GM19324 (cell line): ENCODE measurements at regions not wholly inside any gene's neighbourhood (a gene's known extent, or its start where the extent isn't known, plus 50 kb on each side); places are given as distances from the start of the nearest gene placed in this dataset.
"Not testable (repeated sequence)": the region's sequence is repeated elsewhere in the genome, so short reads cannot be mapped to it uniquely, and the experiment has no call there.

Experiments
- ATAC-seq: cut with Tn5 transposase; IDR thresholded peaks from one replicate; pipeline ENCODE4 v1.9.1; 2021; ENCODE audit warnings: mild to moderate bottlenecking, moderate library complexity; ENCODE audit not compliant: unreplicated experiment, low FRiP score

GRCh38 chr3:82222401-82222800 is 461.0 kb upstream of the GBE1 start:
- ATAC-seq = no peak

DNA sequence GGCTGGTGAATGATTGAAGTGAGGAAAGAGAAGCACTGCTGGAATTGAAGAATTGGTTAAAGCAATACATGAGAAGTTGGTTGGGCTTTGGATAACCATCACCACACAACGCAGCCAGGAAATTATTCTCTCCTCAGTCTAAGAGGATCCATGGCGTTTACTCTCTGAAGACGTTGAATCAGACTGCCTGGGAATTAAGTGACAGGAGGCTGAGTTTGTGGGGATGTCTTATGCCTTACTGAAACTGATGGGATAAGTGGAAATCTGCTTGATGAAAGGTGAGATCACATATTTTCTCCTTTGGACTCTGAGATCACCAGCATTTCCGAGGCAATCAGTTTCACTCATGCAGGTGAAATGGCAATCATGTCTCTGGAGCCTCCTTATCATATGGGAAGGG is 456.1 kb upstream of the GBE1 start:
- ATAC-seq = no peak

DNA sequence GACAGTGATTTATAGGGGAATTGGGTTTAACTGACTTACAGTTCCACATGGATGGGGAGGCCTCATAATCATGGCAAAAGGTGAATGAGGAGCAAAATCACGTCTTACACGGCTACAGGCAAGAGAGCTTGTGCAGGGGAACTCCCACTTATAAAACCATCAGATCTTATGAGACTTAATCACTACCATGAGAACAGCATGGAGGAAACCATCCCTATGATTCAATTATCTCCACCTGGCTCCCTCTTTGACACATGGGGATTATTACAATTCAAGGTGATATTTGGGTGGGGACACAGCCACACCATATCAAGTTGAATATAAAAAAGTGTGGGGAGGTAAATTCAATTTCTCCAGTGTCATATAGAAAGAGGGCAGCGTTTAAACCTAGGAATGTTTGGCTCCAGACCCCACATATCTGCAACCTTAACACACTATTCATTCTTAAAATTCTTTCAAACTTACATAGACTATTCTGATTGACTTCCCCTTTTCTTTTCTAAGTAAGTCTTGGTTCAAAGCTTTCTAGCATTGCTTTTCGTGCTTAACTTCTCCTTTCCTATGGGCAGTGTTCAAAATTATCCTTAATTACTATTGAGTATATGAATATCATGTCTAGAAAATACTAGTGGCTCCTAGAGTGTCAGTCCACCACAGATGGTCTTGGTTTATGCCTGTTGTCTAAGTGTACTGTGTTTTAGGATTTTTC is 446.7 kb upstream of the GBE1 start:
- no peak for ATAC-seq

GRCh38 chr3:82202269-82202668 is 440.8 kb upstream of the GBE1 start:
- no peak for ATAC-seq

DNA sequence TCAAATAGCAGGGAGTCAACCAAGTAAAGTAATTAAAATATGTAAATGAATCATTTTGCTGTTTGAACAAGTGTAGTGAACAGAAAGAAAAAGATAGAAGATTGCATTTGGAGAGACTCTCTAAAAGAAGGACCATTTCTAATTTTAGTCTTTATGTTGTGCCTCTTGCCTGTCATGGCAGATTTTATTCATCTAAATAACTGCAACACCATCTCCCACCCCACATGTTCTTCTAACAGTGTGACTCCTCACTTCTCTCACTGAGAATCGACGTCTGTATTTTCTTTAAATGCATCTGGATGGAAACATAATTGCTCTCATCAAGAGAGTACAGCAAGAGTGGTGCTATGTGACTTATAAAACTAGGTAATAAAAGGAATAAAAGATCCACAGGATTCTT is 439.9 kb upstream of the GBE1 start:
- no peak for ATAC-seq

DNA sequence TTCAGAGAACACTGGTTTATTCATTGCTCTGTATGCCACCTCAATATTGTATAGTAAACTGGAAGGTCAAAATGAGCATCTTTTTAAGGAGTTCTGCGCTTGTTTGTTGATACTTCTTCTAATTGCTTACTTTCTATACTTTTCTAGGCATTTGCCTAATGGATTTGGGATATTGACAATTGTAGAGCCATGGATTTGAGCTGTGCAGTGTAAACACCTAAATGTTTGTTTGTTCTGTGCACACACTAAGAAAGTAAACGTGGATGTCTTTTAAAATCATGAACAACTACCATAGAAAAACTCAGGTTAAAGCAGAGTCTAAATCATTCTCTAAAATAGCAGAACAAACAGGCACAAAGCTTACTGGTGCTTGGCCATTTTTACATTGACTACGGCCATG is 436.6 kb upstream of the GBE1 start:
- ATAC-seq = no peak

GRCh38 chr3:82196645-82197044 is 435.2 kb upstream of the GBE1 start:
- no peak for ATAC-seq

DNA sequence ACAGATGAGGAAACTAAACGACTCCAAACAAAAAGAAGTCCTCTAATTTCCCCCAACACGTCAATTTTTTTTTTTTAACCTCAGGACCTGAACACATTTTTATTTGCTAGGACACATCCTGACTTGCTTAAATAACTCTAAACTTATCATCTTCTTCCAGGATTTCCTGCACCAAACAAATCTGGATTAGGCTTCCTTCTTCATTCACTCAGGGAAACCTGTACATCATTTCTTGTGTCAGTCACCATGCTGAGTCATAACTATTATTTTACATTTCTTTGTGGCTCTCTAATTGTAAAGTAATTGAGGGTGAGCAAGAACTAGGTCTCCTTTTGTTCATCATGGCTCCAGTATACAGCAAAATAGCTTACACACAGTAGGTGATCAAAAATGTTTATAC is 433.4 kb upstream of the GBE1 start:
- ATAC-seq = no peak

DNA sequence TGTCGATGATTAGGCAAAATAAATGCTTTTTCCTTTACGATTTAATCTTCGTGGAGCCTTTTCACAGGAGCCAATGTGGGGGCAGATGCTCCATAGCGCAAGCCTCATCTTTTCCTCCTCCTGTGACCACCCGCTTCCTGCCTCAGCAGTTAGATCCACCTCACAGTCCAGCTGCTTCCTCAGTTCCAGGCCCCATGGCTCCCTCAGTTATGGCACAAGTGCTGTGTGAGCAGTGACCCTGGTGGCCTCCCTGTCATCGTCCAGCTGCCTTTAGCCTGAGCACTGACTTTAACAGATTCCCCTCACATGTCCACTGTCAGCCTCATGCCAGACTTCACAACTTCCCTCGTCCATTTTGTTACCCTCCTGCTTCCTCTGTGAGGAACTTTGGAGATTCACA is 424.6 kb upstream of the GBE1 start:
- no peak for ATAC-seq

GRCh38 chr3:82179291-82179690 is 417.8 kb upstream of the GBE1 start:
- ATAC-seq = no peak

DNA sequence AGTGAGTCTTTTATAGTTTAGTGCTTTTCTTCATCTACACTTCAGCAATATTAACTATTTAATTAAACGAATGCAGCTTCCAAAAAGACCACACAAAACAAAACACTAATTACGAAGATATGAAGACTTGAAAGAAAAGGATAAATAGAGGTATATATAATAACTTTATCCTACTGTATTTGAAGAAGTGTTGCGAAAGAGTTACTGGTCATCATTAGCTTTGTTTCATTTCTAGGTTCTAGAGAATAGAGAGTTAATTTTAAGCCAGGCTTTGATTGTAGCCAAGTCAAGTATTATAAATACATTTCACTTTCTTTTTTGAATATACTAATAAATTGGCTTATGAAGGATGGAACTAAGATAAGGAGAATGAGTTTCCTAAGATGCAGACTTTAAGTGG is 416.8 kb upstream of the GBE1 start:
- ATAC-seq = no peak

DNA sequence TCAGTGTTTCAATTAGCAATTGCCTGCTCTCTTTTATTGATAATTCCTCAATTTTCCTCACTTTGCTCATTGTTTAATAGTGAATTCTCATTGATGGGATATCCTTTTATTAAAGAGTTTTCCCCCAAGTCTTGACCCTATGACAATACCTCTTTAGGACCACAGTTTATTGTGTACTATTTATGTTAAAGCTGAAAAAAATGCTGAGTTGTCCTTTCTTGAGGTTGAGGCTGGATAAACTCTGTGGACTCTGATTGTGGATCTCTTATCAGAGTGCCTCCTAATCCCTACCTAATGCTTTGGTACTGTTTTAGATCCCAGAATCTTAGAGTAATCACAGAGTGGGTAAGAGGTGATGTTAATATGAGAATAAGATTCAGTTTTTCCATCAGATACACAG is 416.3 kb upstream of the GBE1 start:
- ATAC-seq = no peak

GRCh38 chr3:82165266-82165665 is 403.8 kb upstream of the GBE1 start:
- no peak for ATAC-seq

DNA sequence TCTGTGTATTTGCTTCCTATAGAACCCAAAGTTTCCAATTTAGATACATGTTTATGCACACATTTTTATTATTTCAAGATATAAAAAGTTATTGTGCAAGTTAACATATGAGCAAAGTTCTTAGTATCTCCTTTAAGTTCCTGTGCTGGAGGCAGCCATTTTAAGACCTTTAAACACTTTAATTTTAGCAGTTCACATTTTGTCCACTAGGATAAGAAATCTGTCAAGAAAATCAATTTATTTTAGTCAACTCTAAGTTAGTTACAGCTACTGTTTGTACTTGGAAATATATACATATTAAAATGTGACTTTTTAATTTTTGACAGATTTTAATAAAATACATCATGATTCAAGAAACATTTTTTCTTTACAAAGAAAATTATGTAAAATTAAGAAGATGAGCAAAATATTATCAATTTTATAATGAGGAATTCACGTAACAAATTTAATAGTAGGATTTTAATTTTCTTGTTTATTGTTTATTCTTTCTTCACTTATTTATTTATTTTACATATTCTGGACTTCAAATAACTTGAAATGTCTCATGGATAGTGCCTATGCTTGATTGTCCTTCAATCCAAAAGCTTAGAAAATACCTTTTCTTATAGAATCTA is 402.6 kb upstream of the GBE1 start:
- ATAC-seq = no peak

DNA sequence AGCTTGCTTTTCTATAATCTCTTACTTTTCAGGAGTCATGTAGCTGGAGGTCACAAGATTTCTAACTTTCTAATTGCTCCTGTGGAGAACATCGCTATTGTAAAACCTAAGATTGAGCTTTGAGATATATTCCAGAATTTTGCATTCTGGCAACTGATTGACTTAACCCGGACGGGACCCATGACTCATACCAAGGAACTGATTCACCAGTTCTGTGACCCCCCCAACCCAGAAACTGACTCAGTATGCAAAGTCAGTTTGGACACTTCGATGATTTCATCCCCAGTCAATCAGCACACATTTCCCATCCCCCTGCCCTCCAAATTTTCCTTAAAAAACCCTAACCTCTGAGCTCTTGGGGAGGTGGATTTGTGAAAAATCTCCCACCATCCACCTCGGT is 396.5 kb upstream of the GBE1 start:
- ATAC-seq = no peak

- ATAC-seq = not testable (repeated sequence)
Measured at GRCh38 chr3:82153892-82154291, 392.4 kb upstream of the GBE1 start.

DNA sequence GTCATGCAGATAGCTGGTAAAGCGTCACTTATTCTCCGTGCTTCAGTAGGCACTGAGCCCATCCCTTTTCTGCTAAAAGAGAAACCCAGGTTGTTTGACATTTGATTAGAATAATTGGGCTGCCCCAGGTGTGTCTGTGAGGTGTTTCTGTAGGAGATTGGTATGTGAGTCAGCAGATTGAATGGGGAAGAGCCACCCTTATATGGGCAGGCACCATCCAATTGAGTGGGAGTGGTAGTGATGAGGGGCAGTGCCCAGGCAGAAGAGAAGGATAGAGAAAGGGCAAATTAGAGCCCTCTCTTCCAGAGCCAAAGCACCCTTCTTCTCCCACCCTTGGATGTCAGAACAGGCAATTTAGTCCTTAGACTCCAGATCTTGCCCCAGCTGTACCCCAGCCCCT is 384.3 kb upstream of the GBE1 start:
- no peak for ATAC-seq

- ATAC-seq = no peak
Measured at GRCh38 chr3:82144811-82145210, 383.4 kb upstream of the GBE1 start.

GRCh38 chr3:82143661-82144412 is 382.4 kb upstream of the GBE1 start:
- ATAC-seq = no peak

DNA sequence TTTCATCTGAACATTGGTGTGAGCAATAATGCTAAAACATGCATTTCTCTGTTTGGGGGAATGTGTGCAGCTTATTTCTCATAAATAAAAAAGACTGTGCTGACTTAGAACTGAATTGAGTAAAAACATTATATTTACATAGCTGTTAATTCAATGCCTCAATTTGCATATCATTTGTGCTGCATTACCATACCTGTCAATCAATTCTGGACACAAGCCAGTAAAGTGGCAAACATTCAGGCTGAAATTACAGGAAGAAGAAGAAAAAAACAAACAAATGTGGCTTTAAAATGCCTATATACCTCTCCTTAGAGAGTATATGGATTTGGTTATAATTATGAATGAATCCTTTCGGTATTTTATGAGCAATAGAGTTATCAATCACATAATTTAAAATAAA is 380.1 kb upstream of the GBE1 start:
- no peak for ATAC-seq

GRCh38 chr3:82137861-82138260 is 376.4 kb upstream of the GBE1 start:
- ATAC-seq = no peak

GRCh38 chr3:82137050-82137449 is 375.6 kb upstream of the GBE1 start:
- ATAC-seq = no peak
